Liver (tissue), 8 donors: ENCODE measurements at regions not wholly inside any gene's neighbourhood (a gene's known extent, or its start where the extent isn't known, plus 50 kb on each side); places are given as distances from the start of the nearest gene placed in this dataset.

Experiments
- DNase-seq: peaks from one replicate; pipeline ENCODE4 v3.0.0-alpha.2; 2017; ENCODE audit warnings: low spot score
- H3K27ac ChIP-seq, 2 donors: one replicate each; pipeline ENCODE4 v1.7.0; 2013; ENCODE audit warnings: inconsistent platforms in 2 of 2, low read length in 2 of 2, control low read depth in 1 of 2, low read depth in 1 of 2, mild to moderate bottlenecking in 1 of 2
- H3K27me3 ChIP-seq, 4 donors: one replicate each; pipeline versions ENCODE4 v1.6.1 to v1.7.0; 2013; ENCODE audit warnings: low read length in 3 of 4, inconsistent platforms in 1 of 4, mild to moderate bottlenecking in 1 of 4, moderate library complexity in 1 of 4; ENCODE audit not compliant: control insufficient read depth in 4 of 4, insufficient read depth in 4 of 4
- H3K36me3 ChIP-seq, 4 donors: one replicate each; pipeline versions ENCODE4 v1.6.1 to v1.7.0; 2013; ENCODE audit warnings: low read length in 3 of 4, mild to moderate bottlenecking in 3 of 4, low read depth in 1 of 4, moderate library complexity in 1 of 4; ENCODE audit not compliant: control insufficient read depth in 4 of 4, insufficient read depth in 3 of 4
- H3K4me1 ChIP-seq, 4 donors: one replicate each; pipeline versions ENCODE4 v1.6.1 to v1.7.0; 2013; ENCODE audit warnings: low read length in 3 of 4, mild to moderate bottlenecking in 3 of 4, moderate library complexity in 1 of 4; ENCODE audit not compliant: control insufficient read depth in 4 of 4, insufficient read depth in 4 of 4
- H3K4me3 ChIP-seq, 3 donors: one replicate each; pipeline versions ENCODE4 v1.6.1 to v1.7.0; 2013; ENCODE audit warnings: low read length in 3 of 3, control low read depth in 1 of 3, low read depth in 1 of 3, mild to moderate bottlenecking in 1 of 3
- H3K9ac ChIP-seq, 2 donors: one replicate each; pipeline ENCODE4 v1.7.0; 2013; ENCODE audit warnings: low read length in 2 of 2, mild to moderate bottlenecking in 2 of 2, moderate library complexity in 2 of 2, control low read depth in 1 of 2, low read depth in 1 of 2
- H3K9me3 ChIP-seq, 4 donors: one replicate each; pipeline versions ENCODE4 v1.6.1 to v1.7.0; 2013; ENCODE audit warnings: low read length in 3 of 4; ENCODE audit not compliant: control insufficient read depth in 4 of 4
- ATF3 ChIP-seq: IDR thresholded peaks from 2 replicates; pipeline ENCODE4 v1.6.1; 2016; ENCODE audit warnings: antibody characterized with exemption
- EGR1 ChIP-seq, 2 donors: IDR thresholded peaks; 2 replicates each; pipeline ENCODE4 v1.6.1; 2016 to 2018; ENCODE audit warnings: antibody characterized with exemption in 2 of 2, low read depth in 2 of 2
- FOXA1 ChIP-seq: IDR thresholded peaks from 2 replicates; pipeline ENCODE4 v1.6.1; 2016; ENCODE audit warnings: antibody characterized with exemption
- FOXA2 ChIP-seq: IDR thresholded peaks from 2 replicates; pipeline ENCODE4 v1.6.1; 2016; ENCODE audit warnings: antibody characterized with exemption
- GABPA ChIP-seq, 2 donors: IDR thresholded peaks in 1 of 2; conservative IDR thresholded peaks in 1 of 2; 2 replicates each; pipeline ENCODE4 v1.6.1; 2016; ENCODE audit warnings: antibody characterized with exemption in 2 of 2, mild to moderate bottlenecking in 1 of 2, moderate library complexity in 1 of 2
- HNF4A ChIP-seq, 2 donors: conservative IDR thresholded peaks; 2 replicates each; pipeline ENCODE4 v1.6.1; 2016; ENCODE audit warnings: antibody characterized with exemption in 2 of 2, mild to moderate bottlenecking in 2 of 2
- HNF4G ChIP-seq: IDR thresholded peaks from 2 replicates; pipeline ENCODE4 v1.6.1; 2016; ENCODE audit warnings: antibody characterized with exemption
- JUND ChIP-seq, 2 donors: IDR thresholded peaks; 2 replicates each; pipeline ENCODE4 v1.6.1; 2016; ENCODE audit warnings: antibody characterized with exemption in 2 of 2
- NR2F2 ChIP-seq: IDR thresholded peaks from 2 replicates; pipeline ENCODE4 v1.6.1; 2016; ENCODE audit warnings: antibody characterized with exemption
- RAD21 ChIP-seq, 2 donors: IDR thresholded peaks; 2 replicates each; pipeline ENCODE4 v1.6.1; 2016; ENCODE audit warnings: antibody characterized with exemption in 2 of 2, mild to moderate bottlenecking in 2 of 2
- RXRA ChIP-seq, 2 donors: IDR thresholded peaks; 2 replicates each; pipeline ENCODE4 v1.6.1; 2017 to 2018; ENCODE audit warnings: antibody characterized with exemption in 2 of 2, mild to moderate bottlenecking in 1 of 2
- SP1 ChIP-seq: IDR thresholded peaks from 2 replicates; pipeline ENCODE4 v1.6.1; 2018; ENCODE audit warnings: antibody characterized with exemption, mild to moderate bottlenecking
- TAF1 ChIP-seq: conservative IDR thresholded peaks from 2 replicates; pipeline ENCODE4 v1.6.1; 2016; ENCODE audit warnings: antibody characterized with exemption, mild to moderate bottlenecking
- YY1 ChIP-seq: IDR thresholded peaks from 2 replicates; pipeline ENCODE4 v1.6.1; 2016; ENCODE audit warnings: antibody characterized with exemption, mild to moderate bottlenecking
- ZBTB33 ChIP-seq: IDR thresholded peaks from 2 replicates; pipeline ENCODE4 v1.6.1; 2016; ENCODE audit warnings: antibody characterized with exemption
- WGBS: extraction: QIAGEN DNeasy Blood & Tissue Kit; methylation state at CpG from one replicate; pipeline ENCODE4 v1.1.7; 2013; 5-methylcytosine and 5-hydroxymethylcytosine counted together
- TF ChIP-seq, protein P1 (sequence below): IDR thresholded peaks from 2 replicates; pipeline ENCODE4 v1.6.1; 2016; ENCODE audit warnings: antibody characterized with exemption, mild to moderate bottlenecking
- TF ChIP-seq, protein P2 (sequence below): IDR thresholded peaks from 2 replicates; pipeline ENCODE4 v1.6.1; 2016; ENCODE audit warnings: antibody characterized with exemption
- TF ChIP-seq, protein P3 (sequence below): fragments of 150-350 bp; IDR thresholded peaks from 2 replicates; pipeline ENCODE4 v1.5.1; 2017; ENCODE audit warnings: improper control_type of control experiment, low read depth, low read length; ENCODE audit not compliant: missing input control
- donor health status: healthy.
- donor health status: healthy.
- donor health status: healthy.
- donor health status: healthy.
- donor health status: healthy.

DNA sequence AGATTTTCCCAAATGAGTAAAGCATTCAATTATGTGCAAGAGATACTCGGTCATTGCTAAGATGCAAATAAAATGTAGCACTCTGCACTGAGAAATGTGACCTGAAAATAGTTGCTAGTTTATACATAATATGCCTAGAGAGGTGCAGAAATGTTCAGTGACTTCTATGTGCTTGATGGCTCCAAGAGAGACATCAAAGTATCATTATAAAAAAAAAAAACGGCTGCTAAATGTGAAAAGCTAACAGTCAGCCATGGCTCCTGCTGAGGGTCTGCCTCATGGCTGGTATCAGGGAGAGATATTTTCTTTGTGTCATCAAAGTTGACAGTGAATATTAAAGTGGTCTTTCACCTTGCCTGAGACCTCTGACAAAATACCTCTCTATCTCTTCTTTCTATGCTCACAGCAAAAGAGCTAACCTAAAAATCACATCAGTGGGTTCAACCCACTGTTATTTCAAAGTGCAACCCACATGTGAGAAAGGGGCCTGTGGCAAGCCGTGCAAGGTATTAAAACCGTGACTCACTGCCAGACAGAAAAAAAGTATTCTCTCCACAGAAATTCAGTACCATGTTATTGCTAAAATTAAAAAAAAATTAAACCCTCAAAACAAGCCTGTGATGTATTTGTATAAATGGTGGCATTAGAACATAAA, 259.0 kb downstream of the HIVEP2 start (continued):
- TF ChIP-seq, protein P1, sequence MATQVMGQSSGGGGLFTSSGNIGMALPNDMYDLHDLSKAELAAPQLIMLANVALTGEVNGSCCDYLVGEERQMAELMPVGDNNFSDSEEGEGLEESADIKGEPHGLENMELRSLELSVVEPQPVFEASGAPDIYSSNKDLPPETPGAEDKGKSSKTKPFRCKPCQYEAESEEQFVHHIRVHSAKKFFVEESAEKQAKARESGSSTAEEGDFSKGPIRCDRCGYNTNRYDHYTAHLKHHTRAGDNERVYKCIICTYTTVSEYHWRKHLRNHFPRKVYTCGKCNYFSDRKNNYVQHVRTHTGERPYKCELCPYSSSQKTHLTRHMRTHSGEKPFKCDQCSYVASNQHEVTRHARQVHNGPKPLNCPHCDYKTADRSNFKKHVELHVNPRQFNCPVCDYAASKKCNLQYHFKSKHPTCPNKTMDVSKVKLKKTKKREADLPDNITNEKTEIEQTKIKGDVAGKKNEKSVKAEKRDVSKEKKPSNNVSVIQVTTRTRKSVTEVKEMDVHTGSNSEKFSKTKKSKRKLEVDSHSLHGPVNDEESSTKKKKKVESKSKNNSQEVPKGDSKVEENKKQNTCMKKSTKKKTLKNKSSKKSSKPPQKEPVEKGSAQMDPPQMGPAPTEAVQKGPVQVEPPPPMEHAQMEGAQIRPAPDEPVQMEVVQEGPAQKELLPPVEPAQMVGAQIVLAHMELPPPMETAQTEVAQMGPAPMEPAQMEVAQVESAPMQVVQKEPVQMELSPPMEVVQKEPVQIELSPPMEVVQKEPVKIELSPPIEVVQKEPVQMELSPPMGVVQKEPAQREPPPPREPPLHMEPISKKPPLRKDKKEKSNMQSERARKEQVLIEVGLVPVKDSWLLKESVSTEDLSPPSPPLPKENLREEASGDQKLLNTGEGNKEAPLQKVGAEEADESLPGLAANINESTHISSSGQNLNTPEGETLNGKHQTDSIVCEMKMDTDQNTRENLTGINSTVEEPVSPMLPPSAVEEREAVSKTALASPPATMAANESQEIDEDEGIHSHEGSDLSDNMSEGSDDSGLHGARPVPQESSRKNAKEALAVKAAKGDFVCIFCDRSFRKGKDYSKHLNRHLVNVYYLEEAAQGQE: no peak
- TF ChIP-seq RAD21 (IDR thresholded peaks at IDR 0.05): no peak

DNA sequence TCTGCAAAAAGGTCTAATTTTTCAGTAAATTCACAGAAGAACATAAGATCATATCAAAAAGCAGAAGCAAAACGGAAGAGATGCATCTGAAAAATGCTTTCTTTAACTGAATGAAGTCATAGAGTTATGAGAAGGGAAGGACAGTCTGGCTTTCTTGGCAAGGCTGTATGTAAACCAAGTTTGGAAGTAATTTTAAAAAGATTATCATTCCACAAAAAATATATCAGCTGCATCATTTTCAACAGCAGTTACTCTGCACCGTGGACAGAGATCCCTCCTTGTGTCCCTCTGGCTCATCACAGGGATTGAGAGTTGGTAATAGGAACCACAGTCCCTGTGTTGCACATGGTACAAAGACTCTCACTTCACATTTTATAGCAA, 258.5 kb downstream of the HIVEP2 start:
- DNase-seq: no peak
- H3K36me3 ChIP-seq: no peaks in the 10 kb centered on the region
- H3K4me3 ChIP-seq: no peak overlapping the region
- H3K4me1 ChIP-seq: no peaks in the 10 kb centered on the region
- H3K9ac ChIP-seq: no peak overlapping the region
- WGBS: 65% methylated on average over 2 of the region's 2 CpGs
- H3K9me3 ChIP-seq: no peaks in the 10 kb centered on the region
- TF ChIP-seq FOXA1: no peak
- no peak for TF ChIP-seq HNF4G
- TF ChIP-seq TAF1: no peak
- no peak for TF ChIP-seq HNF4A (conservative IDR thresholded peaks at IDR 0.05)
- no peak for TF ChIP-seq NR2F2
- no peak for TF ChIP-seq YY1
- TF ChIP-seq ZBTB33: no peak
- TF ChIP-seq, protein P2, sequence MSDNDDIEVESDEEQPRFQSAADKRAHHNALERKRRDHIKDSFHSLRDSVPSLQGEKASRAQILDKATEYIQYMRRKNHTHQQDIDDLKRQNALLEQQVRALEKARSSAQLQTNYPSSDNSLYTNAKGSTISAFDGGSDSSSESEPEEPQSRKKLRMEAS: no peak
- TF ChIP-seq RAD21 (IDR thresholded peaks at IDR 0.05): no peak
- no peak for TF ChIP-seq EGR1 (IDR thresholded peaks at IDR 0.05; ENCODE audit: low read depth in 2 of 2)
- TF ChIP-seq, protein P3, sequence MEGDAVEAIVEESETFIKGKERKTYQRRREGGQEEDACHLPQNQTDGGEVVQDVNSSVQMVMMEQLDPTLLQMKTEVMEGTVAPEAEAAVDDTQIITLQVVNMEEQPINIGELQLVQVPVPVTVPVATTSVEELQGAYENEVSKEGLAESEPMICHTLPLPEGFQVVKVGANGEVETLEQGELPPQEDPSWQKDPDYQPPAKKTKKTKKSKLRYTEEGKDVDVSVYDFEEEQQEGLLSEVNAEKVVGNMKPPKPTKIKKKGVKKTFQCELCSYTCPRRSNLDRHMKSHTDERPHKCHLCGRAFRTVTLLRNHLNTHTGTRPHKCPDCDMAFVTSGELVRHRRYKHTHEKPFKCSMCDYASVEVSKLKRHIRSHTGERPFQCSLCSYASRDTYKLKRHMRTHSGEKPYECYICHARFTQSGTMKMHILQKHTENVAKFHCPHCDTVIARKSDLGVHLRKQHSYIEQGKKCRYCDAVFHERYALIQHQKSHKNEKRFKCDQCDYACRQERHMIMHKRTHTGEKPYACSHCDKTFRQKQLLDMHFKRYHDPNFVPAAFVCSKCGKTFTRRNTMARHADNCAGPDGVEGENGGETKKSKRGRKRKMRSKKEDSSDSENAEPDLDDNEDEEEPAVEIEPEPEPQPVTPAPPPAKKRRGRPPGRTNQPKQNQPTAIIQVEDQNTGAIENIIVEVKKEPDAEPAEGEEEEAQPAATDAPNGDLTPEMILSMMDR: no peak
- TF ChIP-seq, protein P1: no peak
- TF ChIP-seq JUND (IDR thresholded peaks at IDR 0.05): no peak
- TF ChIP-seq SP1: no peak
- no peak for TF ChIP-seq GABPA (IDR thresholded peaks at IDR 0.05 in 1 of 2, conservative IDR thresholded peaks at IDR 0.05 in 1 of 2)
- no peak for TF ChIP-seq FOXA2
- TF ChIP-seq RXRA (IDR thresholded peaks at IDR 0.05): no peak
- no peak for TF ChIP-seq ATF3
- no peak overlapping the region for H3K27ac ChIP-seq
- no peaks in the 10 kb centered on the region for H3K27me3 ChIP-seq
